HG02571 (cell line): ENCODE measurements at regions not wholly inside any gene's neighbourhood (a gene's known extent, or its start where the extent isn't known, plus 50 kb on each side); places are given as distances from the start of the nearest gene placed in this dataset.
"Not testable (repeated sequence)": the region's sequence is repeated elsewhere in the genome, so short reads cannot be mapped to it uniquely, and the experiment has no call there.

Source experiments
- ATAC-seq: cut with Tn5 transposase; IDR thresholded peaks from one replicate; pipeline ENCODE4 v1.9.1; 2021; ENCODE audit warnings: mild to moderate bottlenecking, moderate library complexity; ENCODE audit not compliant: unreplicated experiment

- ATAC-seq, result no peak
Measured at GRCh38 chr20:60782959-60783625, 469.0 kb upstream of the CDH4 start.

- no peak for ATAC-seq
Measured at GRCh38 chr20:60785301-60785700, 466.8 kb upstream of the CDH4 start.

GRCh38 chr20:60785785-60786184 is 466.3 kb upstream of the CDH4 start:
- ATAC-seq, result no peak

- no peak for ATAC-seq
Measured at GRCh38 chr20:60786686-60787217, 465.3 kb upstream of the CDH4 start.

GRCh38 chr20:60787276-60787675 is 464.8 kb upstream of the CDH4 start:
- ATAC-seq, result no peak

- ATAC-seq, result no peak
Measured at GRCh38 chr20:60788070-60788469, 464.0 kb upstream of the CDH4 start.

- no peak for ATAC-seq
Measured at GRCh38 chr20:60789399-60789798, 462.7 kb upstream of the CDH4 start.

- ATAC-seq, result not testable (repeated sequence)
Measured at GRCh38 chr20:60790339-60790738, 461.7 kb upstream of the CDH4 start.

GRCh38 chr20:60791823-60792222 is 460.2 kb upstream of the CDH4 start:
- no peak for ATAC-seq

GRCh38 chr20:60792941-60793340 is 459.1 kb upstream of the CDH4 start:
- ATAC-seq, result no peak

- no peak for ATAC-seq
Measured at GRCh38 chr20:60794674-60795073, 457.4 kb upstream of the CDH4 start.

- ATAC-seq, result no peak
Measured at GRCh38 chr20:60795651-60796050, 456.4 kb upstream of the CDH4 start.

GRCh38 chr20:60800185-60800584 is 451.9 kb upstream of the CDH4 start:
- ATAC-seq, result no peak

- ATAC-seq, result no peak
Measured at GRCh38 chr20:60802676-60803075, 449.4 kb upstream of the CDH4 start.

GRCh38 chr20:60803335-60804055 is 448.6 kb upstream of the CDH4 start:
- ATAC-seq, result no peak

GRCh38 chr20:60804240-60804917 is 447.7 kb upstream of the CDH4 start:
- ATAC-seq, result no peak

GRCh38 chr20:60804918-60805630 is 447.0 kb upstream of the CDH4 start:
- no peak for ATAC-seq

GRCh38 chr20:60806354-60806753 is 445.7 kb upstream of the CDH4 start:
- no peak for ATAC-seq

- no peak for ATAC-seq
Measured at GRCh38 chr20:60806824-60807223, 445.2 kb upstream of the CDH4 start.

- no peak for ATAC-seq
Measured at GRCh38 chr20:60808003-60808672, 443.9 kb upstream of the CDH4 start.

- ATAC-seq, result no peak
Measured at GRCh38 chr20:60808701-60809100, 443.4 kb upstream of the CDH4 start.
